Kidney glomerular epithelial cell (primary cell): ENCODE measurements at regions not wholly inside any gene's neighbourhood (a gene's known extent, or its start where the extent isn't known, plus 50 kb on each side); places are given as distances from the start of the nearest gene placed in this dataset.
A peak's percentile ranks its signal among the peaks of the same experiment; 100 is the strongest.
"Not testable (repeated sequence)": the region's sequence is repeated elsewhere in the genome, so short reads cannot be mapped to it uniquely, and the experiment has no call there.

Experiments
- DNase-seq: peaks from one replicate; lab custom pipeline; 2025; lab: John Stamatoyannopoulos, UW

DNA sequence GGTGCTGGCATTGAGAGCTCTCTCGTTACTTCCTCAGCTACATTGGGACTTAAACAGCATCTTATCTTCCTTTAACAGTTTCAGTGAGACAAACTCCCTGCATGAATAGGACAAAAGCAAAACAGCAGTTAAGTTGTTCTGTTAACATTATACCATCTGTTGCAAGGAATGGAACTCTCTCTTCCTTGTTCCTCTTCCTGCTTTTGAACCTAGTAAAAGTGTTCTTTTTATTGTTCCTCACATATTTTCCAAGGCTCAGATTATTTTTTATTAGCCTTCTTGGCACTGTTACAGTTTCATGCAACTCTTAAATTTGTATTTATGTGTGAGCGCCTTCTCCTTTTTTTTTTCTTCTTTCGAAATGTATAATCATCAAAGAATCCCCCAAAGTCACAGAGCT is 202.6 kb upstream of the UFM1 start:
- no peak for DNase-seq

- DNase-seq, result no peak
Measured at GRCh38 chr13:38141792-38142191, 207.9 kb upstream of the UFM1 start.

- DNase-seq, result no peak
Measured at GRCh38 chr13:38135592-38135991, 214.1 kb upstream of the UFM1 start.

DNA sequence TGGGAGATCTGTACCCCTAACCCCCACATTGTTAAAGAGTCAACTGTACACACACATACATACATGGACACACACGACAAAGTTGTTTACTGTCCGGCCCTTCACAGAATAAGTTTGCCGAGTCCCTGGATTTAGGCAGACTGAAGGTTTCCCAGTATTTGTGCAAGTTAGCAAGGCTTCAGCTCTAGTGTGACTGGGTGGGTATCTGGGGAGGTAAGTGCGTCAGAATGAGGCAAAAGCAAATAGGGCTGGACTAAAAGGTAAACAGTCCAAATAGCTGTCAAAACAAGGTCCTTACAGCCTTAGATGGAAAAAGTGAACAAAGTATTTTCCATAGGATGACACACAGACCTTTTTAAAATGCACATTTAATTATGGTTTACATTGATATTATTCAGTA is 228.4 kb upstream of the UFM1 start:
- DNase-seq, result no peak

DNA sequence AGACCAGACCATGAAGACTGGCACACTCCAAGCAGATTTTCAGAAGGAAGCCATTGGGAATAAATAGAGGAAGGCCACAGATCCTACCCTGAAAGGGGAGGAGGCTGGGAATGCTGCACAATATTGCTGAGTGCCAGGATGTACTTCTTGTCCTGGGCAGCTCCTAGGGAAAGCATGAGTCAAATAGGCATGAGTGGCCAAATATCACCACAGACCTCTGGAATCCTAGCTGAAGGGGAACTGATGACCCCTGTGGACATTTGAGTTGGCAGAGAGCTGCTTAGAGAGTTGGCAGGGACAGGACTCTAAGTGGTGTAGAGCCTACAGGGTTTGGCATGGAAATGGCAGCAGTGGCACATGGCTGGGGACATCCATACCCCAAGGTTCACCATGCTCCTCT is 234.3 kb upstream of the TRPC4 start:
- DNase-seq, result no peak

- no peak for DNase-seq
Measured at GRCh38 chr13:38099751-38100150, 230.2 kb upstream of the TRPC4 start.

DNA sequence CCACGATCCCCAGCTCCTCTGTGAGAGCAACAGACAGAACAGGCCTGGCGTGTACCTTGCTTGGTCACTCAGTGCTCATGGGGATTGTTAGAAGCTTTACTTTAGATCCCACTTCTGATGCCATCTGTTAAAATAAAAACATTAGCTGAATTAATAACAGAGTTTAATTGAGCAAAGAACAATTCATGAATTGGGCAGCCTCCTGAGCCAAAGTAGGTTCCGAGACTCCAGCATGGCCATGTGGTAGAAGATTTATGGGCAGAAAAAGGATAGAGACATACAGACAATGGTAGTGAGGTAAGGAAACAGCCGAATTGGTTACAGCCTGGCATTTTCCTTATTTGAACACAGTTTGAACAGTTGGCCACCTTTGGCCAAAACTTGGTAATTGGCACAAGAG is 223.9 kb upstream of the TRPC4 start:
- DNase-seq, result no peak

DNA sequence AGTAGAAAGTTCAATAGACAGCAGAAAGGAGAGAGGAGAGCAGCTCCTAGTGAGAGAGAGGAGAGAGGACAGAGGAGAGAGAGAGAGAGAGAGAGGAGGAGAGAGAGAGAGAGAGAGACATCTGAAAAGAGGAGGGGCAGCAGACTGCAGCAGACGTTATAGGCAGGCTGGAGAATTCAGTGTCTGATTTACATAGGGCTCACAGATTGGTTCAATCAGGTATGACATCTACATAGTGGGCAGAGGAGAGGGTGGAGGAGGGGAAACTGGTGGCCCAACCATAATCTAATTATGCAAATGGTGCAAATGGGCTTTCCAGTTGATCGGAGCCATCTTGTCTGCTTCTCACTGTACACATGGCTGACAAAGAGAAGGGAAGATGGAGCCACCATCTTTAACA is 221.3 kb upstream of the TRPC4 start:
- no peak for DNase-seq

DNA sequence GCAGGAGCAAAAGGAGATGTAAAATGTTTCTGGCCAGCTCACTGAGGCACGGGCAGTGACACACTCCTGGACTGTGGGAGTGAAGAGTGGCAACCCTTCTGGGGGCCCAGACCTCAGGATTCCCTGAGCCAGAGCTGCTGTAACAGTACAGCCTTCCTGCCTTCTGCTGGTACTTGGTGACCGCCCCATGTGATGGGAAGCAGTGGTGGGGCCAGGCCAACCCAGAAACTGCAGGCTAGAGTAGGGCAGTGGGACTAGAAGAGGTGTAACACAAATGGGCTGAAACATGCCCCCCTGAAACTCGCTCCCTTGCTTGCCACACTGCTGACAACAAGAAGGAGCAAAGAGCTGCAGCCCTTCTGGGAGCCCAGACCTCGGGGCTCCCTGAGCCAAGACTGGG is 217.1 kb upstream of the TRPC4 start:
- DNase-seq, result no peak

GRCh38 chr13:38086013-38086412 is 216.4 kb upstream of the TRPC4 start:
- DNase-seq, result no peak

DNA sequence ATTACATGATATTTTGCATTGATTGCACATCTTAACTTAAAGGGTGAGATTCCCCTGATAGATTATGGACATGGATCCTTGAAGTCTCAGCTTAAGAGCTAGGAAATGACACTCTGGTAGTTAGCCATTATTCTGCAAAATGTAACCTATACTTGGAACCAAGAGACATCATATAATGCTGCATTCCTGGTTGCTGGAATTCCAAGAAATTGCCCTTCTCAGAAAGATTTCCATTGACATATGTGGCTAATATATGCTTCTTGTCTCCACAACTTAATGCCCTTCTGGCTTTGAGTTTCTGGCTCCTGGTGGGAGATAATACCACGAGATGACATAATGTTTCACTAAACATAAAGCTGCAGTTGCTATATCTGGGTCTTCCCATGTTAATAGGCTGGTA is 204.4 kb upstream of the TRPC4 start:
- DNase-seq, result no peak

DNA sequence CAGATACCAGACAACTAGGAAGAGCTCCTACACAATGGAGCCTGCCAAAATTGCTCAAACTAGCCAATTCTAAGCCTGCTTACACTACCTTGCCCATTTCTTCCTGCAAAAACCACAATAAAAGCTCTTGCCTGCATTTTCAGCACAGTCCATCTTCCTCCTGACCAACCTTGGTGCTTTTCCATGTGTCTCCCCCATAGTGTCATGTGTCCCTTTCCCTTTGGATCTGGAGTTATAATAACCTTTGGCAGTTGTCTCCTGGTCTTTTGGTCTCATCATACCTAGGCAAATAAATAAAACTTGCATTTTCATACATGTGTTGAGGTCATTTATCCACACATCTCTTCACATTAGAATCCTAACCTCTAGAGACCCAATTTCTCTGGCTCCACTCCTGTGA is 203.1 kb upstream of the TRPC4 start:
- no peak for DNase-seq

- not testable (repeated sequence) for DNase-seq
Measured at GRCh38 chr13:38071340-38071739, 201.8 kb upstream of the TRPC4 start.

GRCh38 chr13:38053896-38054295 is 184.3 kb upstream of the TRPC4 start:
- no peak for DNase-seq

GRCh38 chr13:38046049-38046376 is 176.4 kb upstream of the TRPC4 start:
- DNase-seq, result no peak

- DNase-seq, result peak; percentile 21
Measured at GRCh38 chr13:38045278-38046048, 175.9 kb upstream of the TRPC4 start.

- DNase-seq, result no peak
Measured at GRCh38 chr13:38044067-38044466, 174.5 kb upstream of the TRPC4 start.

DNA sequence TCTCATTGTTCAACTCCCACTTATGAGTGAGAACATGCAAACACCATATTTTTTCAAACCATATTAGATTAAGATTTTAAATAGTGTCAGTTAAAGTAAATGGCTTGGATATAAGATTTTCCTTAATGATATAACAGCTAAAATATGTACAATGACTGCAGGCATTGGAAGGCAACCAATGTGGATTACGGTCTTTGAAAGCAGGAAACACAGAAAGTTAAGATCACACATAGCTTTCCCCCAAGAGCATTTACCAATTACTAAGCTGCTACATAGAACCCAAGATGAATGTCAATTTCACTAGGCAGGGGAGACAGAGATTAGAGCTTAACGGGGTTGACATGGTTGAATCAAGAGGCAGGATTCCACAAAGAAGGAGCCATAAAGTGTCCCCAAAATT is 173.2 kb upstream of the TRPC4 start:
- no peak for DNase-seq

GRCh38 chr13:38024431-38024830 is 154.9 kb upstream of the TRPC4 start:
- DNase-seq, result no peak

DNA sequence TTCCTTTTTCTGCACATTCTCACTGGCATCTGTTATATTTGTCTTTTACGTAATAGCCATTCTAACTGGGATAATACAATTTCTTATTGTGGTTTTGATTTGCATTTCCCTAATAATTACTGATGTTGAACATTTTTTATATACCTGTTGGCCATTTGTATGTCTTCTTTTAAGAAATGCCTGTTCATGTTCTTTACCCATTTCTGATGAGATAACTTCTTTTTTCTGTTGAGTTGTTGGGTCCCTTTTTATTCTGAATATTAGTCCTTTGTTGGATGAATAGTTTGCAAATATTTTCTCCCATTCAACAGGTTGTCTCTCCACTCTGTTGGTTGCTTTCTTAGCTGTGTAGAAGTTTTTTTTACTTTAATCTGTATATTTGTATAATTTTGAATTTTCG is 147.7 kb upstream of the TRPC4 start:
- DNase-seq, result no peak

DNA sequence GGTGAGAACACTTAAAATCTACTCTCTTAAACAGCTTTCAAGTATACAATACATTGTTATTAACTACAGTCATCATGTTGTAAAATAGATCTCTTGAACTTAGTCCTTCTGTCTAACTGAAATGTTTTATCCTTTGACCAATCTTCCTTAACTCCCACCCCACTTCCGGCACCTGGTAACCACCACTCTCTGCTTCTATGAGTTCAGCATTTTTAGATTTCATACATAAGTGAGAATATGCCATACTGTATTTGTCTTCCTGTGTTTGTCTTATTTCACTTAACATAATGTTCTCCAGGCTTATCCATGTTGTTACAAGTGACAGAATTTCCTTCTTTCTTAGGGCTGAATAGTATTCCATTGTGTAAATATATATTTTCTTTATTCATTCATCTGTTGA is 144.1 kb upstream of the TRPC4 start:
- DNase-seq, result no peak

DNA sequence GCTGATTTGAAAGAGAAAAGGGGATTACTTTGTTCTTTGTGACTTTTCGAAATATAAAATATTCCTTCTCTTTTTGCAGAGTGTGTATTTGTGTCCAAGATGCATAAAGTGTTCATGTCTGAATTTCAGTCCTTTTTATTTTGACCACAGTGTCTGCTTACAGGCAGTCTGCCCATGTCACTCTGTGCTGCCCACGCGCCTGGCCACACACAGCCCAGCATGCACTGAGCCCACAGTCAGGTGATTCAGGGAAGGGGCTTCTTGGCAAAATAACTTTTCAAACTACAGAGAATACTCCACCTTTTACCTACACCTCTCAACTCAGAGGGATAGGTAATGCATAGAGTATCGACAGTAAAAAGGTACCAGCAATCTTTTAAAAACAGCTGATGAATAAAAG is 142.5 kb upstream of the TRPC4 start:
- no peak for DNase-seq

DNA sequence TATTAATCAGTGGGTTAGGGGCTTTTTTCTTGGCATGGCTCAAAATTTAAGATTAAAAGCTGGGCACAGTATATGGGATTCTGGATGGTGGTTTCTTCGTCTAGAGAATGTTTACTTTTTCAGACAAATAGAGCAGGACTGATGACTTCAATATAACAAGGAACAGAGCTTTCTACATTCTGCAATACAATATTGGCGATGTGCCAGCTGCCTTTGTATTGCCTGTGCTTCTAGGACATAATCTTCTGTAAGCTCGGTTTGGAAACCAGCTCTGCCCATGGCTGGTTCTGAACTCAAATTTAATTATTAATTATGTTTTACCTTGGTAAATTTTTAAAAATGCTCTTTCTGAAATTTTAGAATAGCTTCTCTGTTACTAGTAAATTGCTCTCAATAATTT is 139.1 kb upstream of the TRPC4 start:
- DNase-seq, result no peak

DNA sequence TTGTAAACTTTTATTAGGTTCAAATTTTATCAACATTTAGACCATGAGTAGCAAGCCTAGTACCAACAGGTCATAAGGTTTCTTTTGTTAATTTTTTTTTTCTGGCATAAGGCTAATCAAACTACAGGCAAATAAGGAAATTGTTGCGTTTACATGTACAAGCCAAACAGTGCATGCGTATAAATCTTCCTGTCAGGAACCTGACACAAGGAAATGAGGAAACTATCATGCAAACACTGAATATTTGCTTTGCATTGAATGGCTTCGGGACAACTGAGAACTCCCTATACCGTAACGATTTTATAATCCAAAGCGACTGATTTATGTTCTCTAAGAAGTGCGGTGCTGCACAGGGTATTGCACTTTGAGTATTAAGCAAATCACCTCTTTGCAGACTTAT is 133.0 kb upstream of the TRPC4 start:
- DNase-seq, result no peak

DNA sequence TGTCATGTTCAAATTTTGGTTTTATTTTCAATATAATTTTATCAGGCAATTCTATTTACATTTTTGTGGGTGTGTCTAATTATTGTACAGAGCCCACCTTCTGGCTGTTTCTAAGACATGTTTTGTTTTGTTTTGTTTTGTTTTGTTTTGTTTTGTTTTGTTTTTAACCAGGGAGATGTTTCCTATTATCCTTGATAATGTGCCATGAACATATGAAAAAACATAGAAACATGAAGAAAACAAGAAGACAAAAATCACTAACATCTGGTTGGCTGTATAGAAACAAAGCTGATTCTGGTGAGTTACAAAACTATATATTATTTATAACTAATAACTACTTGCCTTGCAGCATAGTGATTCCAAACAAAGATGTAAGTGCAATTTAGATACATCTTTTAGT is 128.1 kb upstream of the TRPC4 start:
- DNase-seq, result no peak
